CD4-positive, alpha-beta T cell treated with Interleukin-2 at 100 ng/mL for 4 hours (primary cell): ENCODE measurements at regions not wholly inside any gene's neighbourhood (a gene's known extent, or its start where the extent isn't known, plus 50 kb on each side); places are given as distances from the start of the nearest gene placed in this dataset.
"Not testable (repeated sequence)": the region's sequence is repeated elsewhere in the genome, so short reads cannot be mapped to it uniquely, and the experiment has no call there.

ENCODE experiments used
- DNase-seq: peaks from one replicate; pipeline ENCODE4 v3.0.0-alpha.2; 2020; ENCODE audit warnings: low spot score

DNA sequence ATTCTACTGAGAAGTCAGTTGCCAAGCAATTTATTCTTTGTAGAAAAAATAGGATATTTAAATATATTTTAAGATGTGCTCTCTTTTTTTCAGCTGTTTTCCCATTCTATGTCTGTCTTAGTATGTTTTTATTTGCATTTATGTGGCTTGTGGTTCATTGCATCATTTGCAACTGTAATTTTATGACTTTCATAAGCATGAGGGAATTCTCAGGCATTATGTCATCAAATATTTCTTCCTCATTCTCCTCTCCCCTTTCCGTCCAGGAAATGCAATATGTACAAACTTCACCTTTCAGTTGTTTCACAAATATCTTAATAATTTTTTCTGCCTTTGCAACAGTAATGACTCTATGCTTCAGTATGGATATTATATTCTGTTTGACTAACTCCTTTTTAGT lies 560.2 kb upstream of the LRATD1 start:
- DNase-seq = no peak

DNA sequence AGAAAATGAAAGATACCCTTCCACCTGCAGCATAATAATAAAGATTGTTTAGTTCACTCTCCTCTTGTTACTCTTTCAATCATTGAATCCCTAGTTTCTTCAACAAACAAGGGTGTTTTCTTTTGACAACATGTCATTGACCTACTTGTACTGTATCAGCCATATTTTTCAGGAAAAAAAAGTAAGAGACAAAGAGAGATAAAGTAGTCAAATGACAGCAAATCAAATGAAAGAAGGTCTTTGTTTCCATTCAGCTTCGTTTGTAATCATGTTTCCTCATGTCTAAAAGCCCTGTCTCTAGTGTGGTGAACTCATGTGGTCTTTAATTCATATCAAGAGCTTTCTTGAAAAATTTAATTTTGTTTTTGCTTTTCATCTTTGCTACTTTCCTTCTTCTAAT lies 557.8 kb upstream of the LRATD1 start:
- DNase-seq = no peak

DNA sequence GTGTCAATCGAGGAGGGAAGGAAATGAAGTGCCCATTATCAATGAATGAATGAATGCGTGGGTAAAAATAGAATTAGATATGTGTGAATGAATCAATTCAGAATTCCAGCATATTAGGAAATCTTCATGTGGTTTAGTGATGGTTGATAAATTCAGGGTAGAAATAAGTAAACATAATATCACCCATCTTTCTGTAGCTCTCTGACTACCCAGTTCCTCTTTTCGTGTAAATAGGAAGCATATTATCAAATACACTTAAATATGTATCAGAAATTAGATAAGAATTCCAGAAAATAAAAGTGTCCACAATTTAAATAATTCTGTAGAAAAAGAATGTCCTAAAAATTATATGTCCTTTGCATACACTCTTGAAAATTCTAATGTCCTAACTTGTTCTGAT lies 552.9 kb upstream of the LRATD1 start:
- no peak for DNase-seq

DNA sequence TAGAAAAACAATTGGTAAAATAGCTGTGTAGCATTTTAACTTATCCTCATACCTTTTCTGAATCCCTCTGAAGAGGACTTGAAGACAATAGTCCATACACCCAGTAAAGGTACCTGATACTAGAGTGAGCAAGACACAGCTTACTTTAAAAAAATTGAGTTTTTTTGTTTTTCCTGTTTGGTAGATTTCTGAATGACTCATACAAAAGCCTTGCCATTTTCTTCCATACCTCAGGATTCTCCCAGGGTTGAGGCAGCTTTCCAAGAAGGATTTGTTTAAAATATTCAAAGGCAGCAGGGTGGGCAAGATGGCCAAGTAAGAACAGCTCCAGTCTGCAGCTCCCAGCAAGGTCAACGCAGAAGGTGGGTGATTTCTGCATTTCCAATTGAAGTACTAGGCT lies 551.0 kb upstream of the LRATD1 start:
- DNase-seq = no peak

DNA sequence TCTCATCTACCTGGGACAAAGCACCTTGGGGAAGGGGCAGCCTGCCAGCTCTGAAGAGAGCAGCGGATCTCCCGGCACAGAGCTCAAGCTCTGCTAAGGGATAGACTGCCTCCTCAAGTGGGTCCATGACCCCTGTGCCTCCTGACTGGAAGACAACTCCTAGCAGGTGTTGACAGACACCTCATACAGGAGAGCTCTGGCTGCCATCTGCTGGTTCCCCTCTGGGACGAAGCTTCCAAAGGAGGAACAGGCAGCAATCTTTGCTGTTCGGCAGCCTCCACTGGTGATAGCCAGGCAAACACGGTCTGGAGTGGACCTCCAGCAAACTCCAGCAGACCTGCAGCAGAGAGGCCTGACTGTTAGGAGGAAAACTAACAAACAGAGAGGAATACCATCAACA lies 549.9 kb upstream of the LRATD1 start:
- DNase-seq = no peak

DNA sequence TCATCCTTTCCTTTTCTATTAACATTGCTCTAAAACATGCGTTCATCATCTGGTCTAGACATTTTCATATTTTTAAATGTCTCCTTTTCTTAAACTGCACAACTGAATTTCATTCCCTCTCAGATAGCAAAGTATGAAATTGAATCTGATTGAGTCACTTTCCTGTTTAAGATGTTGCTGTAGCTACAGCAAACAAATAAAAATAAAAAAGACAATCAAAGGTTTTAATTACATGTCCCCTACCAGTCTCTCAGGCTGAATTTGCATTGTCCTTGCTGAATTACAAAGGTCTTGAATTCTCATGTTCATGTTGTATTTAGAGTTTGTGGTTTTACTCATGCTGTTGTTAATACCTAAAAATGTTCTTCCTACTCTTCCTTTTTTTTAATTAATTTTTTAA lies 537.9 kb upstream of the LRATD1 start:
- no peak for DNase-seq

DNA sequence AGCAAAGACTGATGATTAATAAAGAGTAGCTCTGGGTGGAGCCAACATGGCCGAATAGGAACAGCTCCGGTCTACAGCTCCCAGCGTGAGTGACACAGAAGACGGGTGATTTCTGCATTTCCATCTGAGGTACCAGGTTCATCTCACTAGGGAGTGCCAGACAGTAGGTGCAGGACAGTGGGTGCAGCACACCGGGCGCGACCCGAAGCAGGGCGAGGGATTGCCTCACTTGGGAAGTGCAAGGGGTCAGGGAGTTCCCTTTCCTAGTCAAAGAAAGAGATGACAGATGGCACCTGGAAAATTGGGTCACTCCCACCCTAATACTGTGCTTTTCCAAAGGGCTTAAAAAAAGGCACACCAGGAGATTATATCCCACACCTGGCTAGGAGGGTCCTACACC lies 533.4 kb upstream of the LRATD1 start:
- not testable (repeated sequence) for DNase-seq

DNA sequence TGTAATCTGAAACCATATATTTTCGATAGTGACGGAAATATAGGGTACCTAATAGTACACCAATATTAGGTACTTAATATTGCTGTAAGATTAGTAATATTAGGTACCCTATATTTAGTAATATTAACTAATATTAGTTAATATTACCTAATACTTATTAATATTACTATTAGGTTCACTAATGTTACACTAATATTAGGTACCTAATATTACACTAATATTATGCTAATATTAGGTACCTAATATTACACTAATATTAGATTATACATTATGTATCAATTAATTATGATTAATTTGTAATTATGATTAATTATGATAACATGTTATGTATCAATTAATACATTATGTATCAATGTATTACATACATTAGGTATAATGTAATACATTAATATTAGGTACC lies 518.2 kb upstream of the LRATD1 start:
- no peak for DNase-seq

DNA sequence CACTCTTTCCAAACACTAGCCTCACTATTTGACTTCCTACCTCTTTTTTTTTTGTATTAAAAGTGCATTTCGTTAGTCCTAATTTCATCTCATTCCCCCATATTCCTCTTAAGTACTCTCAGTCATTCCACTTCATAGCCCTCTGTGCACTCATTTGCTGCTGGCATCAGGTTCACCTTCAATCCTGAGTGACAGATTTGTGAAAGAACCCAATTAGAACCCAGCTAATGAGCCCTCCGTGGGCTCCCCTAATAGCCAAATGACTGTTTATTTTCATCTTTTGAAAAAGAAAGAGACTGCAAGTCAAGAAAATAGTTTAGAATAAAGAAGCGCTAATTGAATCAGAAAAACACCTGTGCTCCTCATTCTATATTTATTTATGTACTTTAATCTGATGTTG lies 512.1 kb upstream of the LRATD1 start:
- DNase-seq = no peak

DNA sequence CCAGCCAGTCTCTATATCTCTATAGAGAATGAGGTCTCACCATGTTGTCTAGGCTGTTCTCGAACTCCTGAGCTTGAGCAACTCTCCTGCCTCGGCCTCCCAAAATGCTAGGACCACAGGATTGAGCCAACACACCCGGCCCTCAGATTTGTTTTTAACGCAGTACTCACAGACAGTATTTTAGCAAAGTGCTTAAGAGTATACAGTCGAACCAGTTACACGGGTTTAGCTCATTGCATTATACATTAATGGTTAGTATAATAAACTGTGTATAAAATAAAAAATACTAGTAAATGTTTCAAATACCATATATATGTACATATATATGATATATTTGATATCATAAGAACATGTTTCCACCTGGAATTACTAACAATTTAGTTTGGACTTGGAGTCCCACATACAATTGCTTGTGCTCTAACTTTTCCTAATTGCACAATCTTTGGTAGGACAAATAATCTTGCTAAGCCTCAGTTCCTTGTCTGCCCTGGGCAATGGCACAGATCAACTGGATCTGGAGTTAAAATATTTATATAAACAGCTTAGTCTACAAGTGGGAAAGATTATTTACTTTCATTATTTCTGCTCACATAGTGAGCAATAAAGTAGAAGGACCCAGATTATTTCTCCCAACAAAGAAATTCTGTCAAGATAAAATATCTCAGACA lies 508.9 kb upstream of the LRATD1 start:
- no peak for DNase-seq

DNA sequence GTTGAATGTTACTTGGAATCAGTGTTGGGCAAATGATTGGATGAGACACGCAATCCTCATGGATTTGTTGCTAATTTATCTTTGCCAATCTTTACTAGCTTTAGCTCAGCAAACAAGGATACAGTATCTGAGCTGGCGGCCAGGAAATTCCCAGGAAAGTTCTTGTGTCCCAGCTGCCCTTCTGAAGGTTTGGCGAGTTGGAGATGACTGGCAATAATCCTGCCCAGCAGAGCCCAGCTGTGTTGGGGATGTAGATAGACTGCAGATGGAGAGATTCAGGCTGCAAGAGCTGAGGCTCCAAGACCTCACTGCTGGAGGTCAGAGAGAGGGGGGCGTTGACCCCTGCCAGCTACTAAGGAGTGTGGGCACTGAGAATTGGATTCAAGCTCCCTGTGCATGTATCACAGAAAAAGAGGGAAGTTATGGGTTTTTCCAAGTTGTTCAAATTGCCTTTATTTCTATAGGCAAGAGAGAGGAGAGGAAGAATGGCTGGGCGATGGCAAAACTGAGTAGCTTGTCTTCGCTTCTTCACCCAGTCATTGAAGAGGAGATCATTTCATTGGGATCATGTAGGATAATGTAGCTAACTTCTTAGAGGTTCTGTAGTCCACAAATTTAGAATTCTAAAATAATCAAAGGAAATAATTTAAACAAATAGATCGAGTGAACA lies 506.8 kb upstream of the LRATD1 start:
- DNase-seq = no peak

DNA sequence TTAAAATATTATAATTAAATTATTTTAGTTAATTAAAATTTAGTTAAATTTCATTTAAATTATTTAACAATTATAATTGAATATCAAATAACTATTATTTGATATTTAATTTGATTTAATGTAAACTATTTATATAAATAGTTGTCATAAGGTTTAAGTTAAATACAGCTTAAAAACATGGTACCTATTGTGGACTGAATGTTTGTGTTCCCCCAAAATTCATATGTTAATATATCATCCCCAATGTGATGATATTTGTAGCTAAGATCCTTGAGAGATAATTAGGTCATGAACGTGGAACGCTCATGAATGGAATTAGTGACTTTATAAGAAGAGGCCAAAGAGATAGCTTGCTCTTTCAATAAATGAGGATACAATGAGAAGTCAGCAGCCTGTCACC lies 505.7 kb upstream of the LRATD1 start:
- DNase-seq = no peak

DNA sequence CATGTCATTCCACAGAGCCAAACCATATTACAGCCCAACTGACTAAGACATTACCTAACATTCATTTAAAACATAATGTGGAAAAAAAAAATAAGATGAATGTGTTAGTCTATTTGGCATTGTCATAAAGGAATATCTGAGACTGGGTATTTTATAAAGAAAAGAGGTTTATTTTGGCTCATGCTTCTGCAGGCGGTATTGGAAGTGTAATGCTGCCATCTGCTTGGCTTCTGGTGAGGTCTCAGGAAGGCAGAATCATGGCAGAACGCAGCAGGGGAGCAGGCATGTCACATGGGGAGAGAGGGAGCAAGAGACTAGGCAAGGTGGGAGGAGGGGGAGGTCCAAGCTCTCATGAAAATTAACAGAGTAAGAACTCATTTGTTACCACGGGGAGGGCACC lies 504.8 kb upstream of the LRATD1 start:
- no peak for DNase-seq

DNA sequence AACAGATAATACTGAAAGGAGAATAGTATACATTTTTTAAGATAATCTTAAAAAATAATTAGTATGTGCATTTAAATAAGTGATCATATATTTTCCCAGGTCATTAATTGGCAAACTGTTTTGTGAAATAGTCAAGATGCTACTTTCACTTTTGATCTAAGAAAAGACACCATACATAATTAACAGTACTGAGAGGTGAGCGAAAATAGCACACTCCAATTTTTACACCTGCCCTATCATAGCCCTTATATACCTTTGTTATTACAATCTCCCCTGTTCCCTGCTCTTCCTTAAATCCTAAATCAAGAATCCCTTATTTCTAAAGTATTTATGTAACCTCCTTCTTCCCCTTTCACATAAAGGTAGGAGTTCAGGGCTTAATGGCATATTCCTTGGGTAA lies 500.1 kb upstream of the LRATD1 start:
- DNase-seq = no peak

DNA sequence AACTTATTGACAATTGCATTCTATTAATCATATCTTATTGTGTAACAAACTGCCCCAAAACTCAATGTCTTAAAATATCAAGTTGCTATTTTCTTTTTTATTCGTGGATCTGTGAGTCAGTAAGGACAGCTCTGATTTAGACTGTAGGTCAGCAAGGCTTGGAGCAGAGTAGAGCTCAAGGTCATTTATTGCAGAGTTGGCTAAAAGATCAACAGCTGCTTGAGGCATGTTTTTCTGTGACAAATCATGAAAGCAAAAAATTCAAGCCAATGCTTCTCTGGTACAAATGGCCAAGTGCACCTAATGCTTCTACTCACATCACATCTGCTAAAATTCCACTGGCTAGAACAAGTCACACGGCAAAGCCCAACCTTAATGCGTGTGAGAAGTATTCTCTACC lies 497.7 kb upstream of the LRATD1 start:
- no peak for DNase-seq

DNA sequence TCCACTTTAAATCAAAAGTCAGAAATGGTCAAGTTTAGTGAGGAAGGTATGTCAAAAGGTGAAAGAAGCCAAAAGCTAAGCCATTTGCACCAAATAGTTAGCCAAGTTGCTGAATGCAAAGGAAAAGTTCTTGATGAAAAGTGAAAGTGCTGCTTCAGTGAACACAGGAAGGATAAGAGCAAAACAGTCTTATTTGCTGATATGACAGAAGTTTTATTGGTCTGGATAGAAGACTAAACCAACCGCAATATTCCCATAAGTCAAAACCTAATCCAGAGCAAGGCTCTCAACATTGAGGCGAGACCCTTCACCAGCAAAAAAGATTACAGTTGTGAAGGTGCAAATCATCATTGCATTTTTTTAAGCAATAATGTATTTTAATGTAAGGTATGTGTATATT lies 496.5 kb upstream of the LRATD1 start:
- no peak for DNase-seq

DNA sequence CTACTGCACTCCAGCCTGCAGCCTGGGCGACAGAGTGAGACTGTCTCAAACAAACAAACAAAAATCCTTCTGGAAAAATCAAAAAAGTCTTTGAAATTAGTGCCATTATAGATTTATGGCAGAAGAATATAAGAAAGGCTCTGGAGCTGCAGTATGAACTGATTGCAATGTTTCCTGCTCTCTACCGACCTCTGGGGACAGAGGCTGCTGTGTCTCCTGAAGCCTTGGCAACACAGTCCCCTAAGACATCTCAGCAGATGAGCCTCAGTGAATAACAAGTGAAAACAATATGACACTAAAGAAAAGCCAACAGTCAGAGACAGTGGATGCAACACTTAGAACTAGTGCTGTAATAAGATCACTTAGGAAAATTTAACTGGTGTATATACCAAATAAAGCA lies 494.9 kb upstream of the LRATD1 start:
- no peak for DNase-seq

DNA sequence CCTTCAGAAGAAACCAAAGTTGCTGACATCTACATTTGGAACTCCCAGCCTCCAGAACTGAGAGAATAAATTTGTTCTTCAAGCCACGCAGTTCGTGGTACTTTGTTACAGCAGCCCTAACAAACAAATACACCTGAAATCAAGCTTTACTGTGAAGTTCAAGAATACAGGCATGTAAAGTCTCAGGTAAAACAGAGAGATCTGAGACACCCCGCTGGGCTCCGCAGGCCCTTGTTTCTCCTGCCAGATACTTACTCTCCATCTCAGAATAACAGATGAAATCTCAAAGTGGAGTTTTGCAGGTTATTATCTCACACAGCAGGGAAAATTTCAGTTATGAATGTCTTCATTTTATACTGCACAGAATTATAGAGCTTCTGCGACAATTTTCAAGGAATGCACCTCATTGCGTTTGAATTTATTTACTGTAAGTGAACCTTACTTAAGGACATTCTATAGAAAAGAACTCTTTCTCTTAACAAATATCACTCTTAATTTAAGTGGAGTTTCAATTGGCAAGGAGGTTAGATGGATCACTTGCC lies 492.4 kb upstream of the LRATD1 start:
- no peak for DNase-seq

DNA sequence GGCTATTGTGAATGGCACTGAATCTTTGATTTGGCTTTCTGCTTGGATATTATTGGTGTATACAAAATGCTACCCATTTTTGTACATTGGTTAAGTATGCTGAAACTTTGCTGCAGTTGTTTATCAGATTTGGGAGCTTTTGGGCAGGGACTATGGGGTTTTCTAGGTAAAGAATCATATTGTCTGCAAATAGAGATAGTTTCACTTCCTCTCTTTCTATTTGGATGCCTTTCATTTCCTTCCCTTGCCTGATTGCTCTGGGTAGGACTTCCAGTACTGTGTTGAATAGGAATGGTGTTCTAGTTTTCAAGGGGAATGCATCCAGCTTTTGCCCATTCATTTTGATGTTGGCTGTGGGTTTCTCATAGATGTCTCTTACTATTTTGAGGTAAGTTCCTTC lies 489.1 kb upstream of the LRATD1 start:
- DNase-seq = no peak

DNA sequence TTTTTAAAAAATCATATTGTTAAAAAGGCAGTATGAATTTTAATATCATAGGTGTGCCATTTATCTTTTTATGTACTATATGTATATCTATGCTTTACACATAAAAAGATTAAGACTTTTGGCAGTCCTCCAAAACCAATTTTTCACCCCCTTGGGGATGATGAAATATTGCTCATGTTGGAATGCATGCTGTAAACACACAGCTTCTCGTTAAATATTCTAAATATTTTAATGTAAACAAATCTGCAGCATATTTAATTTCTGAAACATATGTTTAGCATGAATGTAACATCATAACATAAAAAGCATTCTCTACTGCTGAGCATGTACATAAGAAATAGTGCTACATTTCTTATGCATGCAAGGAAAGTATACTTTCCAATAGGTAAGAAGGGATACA lies 484.3 kb upstream of the LRATD1 start:
- DNase-seq = no peak

DNA sequence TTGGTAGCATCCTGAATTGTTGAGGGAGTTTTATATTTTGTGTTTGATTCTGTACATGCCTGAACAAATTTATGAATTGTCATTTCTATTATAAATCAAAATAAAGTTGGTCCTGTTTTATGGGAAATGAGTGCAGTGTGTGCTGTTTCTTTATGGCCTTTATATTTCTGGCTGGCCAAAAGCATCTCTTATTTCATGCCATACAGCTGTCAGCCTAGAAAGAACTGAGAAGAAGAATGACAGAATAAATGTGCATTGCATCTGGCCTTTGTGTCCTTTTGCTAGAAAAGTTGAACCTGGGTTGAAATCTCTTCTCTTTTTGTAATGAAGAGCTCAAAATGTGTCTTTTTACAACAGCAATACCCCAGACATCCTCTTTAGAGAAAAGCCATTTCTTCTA lies 474.7 kb upstream of the LRATD1 start:
- no peak for DNase-seq

DNA sequence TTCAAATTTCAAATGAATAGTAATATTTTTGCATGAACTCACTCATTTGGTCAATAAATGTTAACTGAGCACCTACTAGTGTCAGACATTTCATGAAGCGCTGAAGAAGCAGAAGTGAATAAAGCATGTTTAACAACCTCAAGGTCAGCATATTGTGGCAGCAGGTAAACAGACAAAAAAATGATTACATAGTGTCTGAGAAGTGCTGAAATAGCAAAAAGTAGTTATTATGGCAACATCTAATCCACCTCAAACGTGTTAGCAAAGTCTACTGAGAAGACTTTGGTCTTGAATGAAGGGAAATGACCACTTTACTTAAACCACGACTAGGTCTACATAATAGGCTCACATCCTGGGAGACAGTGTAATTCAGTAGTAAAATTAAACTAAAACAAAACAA lies 452.2 kb upstream of the LRATD1 start:
- no peak for DNase-seq

DNA sequence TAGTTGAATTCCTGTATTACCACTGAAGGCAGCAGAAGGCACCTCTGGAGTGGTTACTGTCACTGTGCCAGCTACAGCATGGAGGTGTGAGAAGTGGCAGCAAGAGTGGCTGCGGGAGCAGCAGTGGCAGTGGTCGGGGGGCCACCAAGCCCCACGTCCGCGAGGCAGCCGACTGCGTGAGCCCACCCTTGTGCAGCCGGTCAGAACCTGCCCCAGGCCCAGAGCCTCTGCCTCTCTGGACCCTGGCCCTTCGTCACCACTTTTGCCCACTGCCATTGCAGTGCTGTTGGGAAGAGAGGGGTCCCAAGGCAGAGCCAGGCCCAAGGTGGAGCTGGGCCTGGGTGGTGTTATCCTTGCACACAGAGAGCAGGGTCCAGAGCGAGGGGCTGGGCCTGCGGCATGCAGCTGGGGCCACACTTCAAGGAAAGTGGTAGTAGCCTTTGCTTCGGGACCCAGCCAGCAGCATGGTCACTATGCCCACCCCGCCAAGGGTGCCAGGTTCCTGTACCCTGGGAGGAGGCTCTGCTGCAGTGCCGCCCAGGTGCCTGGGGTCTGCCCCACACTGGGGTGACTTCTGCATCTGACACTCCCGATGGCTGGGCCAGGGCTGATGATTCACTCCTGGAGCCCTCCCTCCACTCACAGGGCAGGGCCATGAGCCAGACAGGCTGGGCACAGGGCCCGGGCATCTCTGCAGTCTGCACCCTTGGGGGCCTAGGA lies 450.1 kb upstream of the LRATD1 start:
- DNase-seq = no peak
